ENCODE measurements at regions not wholly inside any gene's neighbourhood (a gene's known extent, or its start where the extent isn't known, plus 50 kb on each side); places are given as distances from the start of the nearest gene placed in this dataset.

- TF ChIP-seq POLR2AphosphoS5 (IDR thresholded peaks at IDR 0.05; ENCODE audit: low read depth, low read length) (no peak), TAF1 (IDR thresholded peaks at IDR 0.05; ENCODE audit: borderline replicate concordance, insufficient read depth, low read length) (no peak), SIN3A (IDR thresholded peaks at IDR 0.05; ENCODE audit: borderline replicate concordance, insufficient read depth, low read length) (no peak), REST (IDR thresholded peaks at IDR 0.05; ENCODE audit: insufficient read depth in 1 of 2, low read depth in 2 of 2, low read length in 2 of 2) (no peak), FOXP2 (optimal IDR thresholded peaks at IDR 0.05; ENCODE audit: borderline replicate concordance, extremely low read depth, extremely low read length, insufficient read depth) (no peak)
Observed at GRCh38 chr2:239778042-239778851, 246.9 kb downstream of the NDUFA10 start.

- TF ChIP-seq TAF1 (IDR thresholded peaks at IDR 0.05; ENCODE audit: borderline replicate concordance, insufficient read depth, low read length): no peak
- TF ChIP-seq FOXP2 (optimal IDR thresholded peaks at IDR 0.05; ENCODE audit: borderline replicate concordance, extremely low read depth, extremely low read length, insufficient read depth): no peak
- TF ChIP-seq REST (IDR thresholded peaks at IDR 0.05; ENCODE audit: insufficient read depth in 1 of 2, low read depth in 2 of 2, low read length in 2 of 2): no peak
- TF ChIP-seq SIN3A (IDR thresholded peaks at IDR 0.05; ENCODE audit: borderline replicate concordance, insufficient read depth, low read length): no peak
- no peak for TF ChIP-seq POLR2AphosphoS5 (IDR thresholded peaks at IDR 0.05; ENCODE audit: low read depth, low read length)
Observed at GRCh38 chr2:239777219-239777618, 247.9 kb downstream of the NDUFA10 start.

GRCh38 chr2:239776436-239777005 is 248.6 kb downstream of the NDUFA10 start:
- TF ChIP-seq FOXP2 (optimal IDR thresholded peaks at IDR 0.05; ENCODE audit: borderline replicate concordance, extremely low read depth, extremely low read length, insufficient read depth) (no peak), POLR2AphosphoS5 (IDR thresholded peaks at IDR 0.05; ENCODE audit: low read depth, low read length) (no peak), REST (IDR thresholded peaks at IDR 0.05; ENCODE audit: insufficient read depth in 1 of 2, low read depth in 2 of 2, low read length in 2 of 2) (no peak), SIN3A (IDR thresholded peaks at IDR 0.05; ENCODE audit: borderline replicate concordance, insufficient read depth, low read length) (no peak), TAF1 (IDR thresholded peaks at IDR 0.05; ENCODE audit: borderline replicate concordance, insufficient read depth, low read length) (no peak)

GRCh38 chr2:239775623-239776435 is 249.3 kb downstream of the NDUFA10 start:
- TF ChIP-seq FOXP2 (optimal IDR thresholded peaks at IDR 0.05; ENCODE audit: borderline replicate concordance, extremely low read depth, extremely low read length, insufficient read depth) (no peak), TAF1 (IDR thresholded peaks at IDR 0.05; ENCODE audit: borderline replicate concordance, insufficient read depth, low read length) (no peak), POLR2AphosphoS5 (IDR thresholded peaks at IDR 0.05; ENCODE audit: low read depth, low read length) (no peak), SIN3A (IDR thresholded peaks at IDR 0.05; ENCODE audit: borderline replicate concordance, insufficient read depth, low read length) (no peak), REST (IDR thresholded peaks at IDR 0.05; ENCODE audit: insufficient read depth in 1 of 2, low read depth in 2 of 2, low read length in 2 of 2) (no peak)
